HG03045 (cell line): ENCODE measurements at regions not wholly inside any gene's neighbourhood (a gene's known extent, or its start where the extent isn't known, plus 50 kb on each side); places are given as distances from the start of the nearest gene placed in this dataset.
"Not testable (repeated sequence)": the region's sequence is repeated elsewhere in the genome, so short reads cannot be mapped to it uniquely, and the experiment has no call there.

Experiments used
- ATAC-seq: cut with Tn5 transposase; IDR thresholded peaks from one replicate; pipeline ENCODE4 v1.9.1; 2021; ENCODE audit warnings: mild to moderate bottlenecking, moderate library complexity; ENCODE audit not compliant: unreplicated experiment

DNA sequence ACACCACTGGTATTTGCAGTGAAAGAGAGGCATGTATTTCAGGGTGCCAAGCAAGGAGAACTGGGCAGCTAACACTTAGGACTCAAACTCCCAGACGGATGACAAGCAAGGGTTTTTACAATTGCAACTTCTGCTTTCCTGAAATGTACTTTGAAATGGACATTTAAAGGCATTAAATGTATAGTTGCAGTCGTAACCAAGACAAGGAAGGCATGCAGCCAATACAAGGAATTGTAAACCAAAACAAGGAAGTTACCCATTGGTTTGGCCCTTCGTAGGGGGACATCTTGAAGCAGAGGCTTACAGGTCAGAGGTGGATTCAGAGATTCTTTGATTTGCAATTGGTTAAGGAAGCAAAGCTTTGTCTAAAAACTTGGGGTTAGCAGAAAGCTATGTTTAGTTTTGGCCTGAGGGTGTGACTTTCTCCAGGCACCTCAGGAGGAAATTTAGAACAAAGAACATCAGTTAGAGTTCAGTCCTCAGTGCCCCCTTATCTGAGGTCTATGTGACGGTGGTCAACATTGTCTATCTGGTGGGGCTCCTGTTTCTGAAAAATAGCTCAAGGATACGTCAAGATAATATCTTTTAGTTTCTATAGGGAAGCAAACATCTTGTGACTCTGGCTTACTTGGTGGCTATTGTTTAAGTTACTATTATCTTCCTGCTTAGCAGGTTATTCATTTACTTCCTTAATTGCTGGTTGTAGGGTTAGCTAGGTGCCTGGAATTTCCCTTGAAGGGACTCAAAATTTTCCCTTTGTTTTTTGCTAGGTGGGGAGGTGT is 266.0 kb downstream of the CD83 start:
- ATAC-seq, result no peak

- ATAC-seq, result no peak
Measured at GRCh38 chr6:14384175-14384949, 266.8 kb downstream of the CD83 start.

- ATAC-seq, result no peak
Measured at GRCh38 chr6:14386263-14386662, 268.7 kb downstream of the CD83 start.

DNA sequence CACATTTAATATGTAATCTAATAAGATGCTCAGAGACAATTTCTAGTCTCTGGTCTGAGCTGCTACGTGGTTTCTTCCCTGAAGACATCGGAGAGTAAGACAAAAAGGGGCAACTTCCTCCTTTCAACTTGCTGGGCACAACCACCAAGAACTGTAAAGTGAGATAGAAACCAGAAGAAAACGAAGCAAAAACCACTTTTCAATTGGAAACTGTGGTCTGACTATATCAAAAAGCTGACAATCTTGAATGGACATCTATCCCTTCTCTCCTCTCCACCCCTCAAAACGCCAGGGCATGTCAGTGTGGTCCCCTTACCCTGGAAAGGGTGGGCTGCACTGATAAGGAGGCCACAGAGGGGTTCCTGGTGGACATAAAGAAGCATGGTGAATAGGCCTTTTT is 269.1 kb downstream of the CD83 start:
- no peak for ATAC-seq

DNA sequence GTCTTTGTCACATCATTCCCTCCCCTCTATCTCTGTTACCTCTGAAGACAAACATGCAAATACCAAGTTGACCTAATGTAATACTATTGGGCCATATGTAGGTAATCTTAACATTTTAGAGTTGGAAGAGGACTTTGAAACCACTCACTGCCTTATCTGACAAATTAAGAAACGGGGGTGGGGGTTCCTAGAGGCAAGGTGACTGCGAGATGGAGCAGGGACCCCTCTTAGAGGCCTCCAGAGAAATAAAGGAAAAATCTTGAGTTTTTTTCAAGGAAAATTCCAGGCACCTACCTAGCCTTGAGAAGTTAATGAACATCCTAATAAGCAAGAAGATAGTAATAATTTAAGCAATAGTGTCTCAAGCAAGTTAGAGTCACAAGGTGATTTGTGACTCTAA is 270.8 kb downstream of the CD83 start:
- ATAC-seq, result no peak

GRCh38 chr6:14389776-14390175 is 272.2 kb downstream of the CD83 start:
- ATAC-seq, result not testable (repeated sequence)

DNA sequence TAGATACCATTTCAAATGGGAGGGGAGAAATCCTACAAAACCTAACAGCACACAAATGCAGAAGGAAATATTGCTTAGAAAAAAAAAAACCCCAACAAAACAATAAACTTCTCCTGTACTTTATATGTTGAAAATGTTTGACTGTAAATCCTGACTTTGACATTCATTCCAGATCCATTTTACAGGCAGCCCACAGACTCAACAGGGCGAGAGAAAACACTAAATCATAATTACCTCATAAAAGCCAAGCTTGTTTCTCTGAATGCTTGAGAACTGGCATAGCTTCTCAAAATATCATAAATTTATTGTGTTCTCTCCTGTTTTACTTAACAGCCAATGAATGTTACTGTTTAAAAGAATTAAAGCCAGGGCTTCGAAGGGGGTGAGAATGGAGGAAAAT is 273.2 kb downstream of the CD83 start:
- no peak for ATAC-seq

- no peak for ATAC-seq
Measured at GRCh38 chr6:14393910-14394309, 276.3 kb downstream of the CD83 start.

DNA sequence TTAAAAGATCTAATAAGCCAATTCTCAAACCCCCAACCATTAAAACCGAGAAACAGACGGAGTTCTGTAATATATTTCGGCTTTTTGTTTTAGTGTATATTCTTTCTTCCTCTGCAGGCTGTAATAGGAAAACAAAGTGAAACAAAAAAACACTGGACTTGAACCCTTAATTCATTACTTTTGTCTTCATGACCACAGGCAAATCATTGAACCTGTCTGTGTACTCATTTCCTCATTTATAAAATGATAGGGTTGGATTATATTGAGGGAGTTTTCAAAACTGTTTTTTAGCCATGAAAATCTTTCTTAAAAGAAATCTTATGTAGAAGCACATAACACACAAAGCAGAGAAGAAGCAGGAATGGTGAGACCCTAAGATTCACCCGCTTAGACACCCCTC is 278.8 kb downstream of the CD83 start:
- ATAC-seq, result no peak

- no peak for ATAC-seq
Measured at GRCh38 chr6:14396826-14397517, 279.4 kb downstream of the CD83 start.

DNA sequence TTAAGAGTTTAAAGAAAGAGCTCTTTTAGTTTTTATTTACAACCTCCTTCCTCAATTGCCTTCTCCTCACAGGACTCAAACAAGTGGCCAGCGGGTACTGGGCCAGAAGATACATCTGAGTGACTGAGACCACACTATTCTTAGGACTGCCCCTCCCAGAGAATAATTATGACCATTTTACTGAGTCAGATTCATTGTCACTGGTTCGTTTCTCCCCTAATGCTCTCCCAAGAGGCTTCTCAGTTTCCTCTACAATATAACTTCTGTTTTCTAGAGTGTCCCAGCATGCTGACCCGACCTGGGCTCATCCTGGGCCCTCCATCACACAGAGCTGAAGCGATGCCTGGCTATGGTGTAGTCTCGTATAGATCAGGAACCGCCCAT is 279.9 kb downstream of the CD83 start:
- ATAC-seq, result no peak

GRCh38 chr6:14398953-14399352 is 281.4 kb downstream of the CD83 start:
- ATAC-seq, result no peak

GRCh38 chr6:14399635-14400034 is 282.1 kb downstream of the CD83 start:
- no peak for ATAC-seq

DNA sequence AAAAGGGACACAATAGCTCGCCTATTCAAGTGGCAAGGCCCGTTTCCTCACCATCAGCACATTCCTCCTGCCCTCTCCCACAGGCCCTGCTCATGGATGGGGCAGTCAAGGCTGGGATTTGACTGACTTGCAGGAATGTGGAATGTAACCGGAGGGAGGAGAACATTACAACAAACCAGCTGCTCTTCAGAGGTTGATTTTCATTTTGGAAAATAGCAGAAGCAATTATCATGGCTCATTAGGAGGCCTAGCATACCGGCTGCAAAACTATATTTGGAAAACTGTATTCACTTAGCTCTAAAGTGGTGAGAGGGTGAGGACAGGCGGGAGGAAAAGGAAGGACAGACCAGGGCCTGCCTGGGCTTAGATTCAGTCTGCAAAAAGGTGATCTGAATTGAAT is 283.7 kb downstream of the CD83 start:
- ATAC-seq, result no peak

- no peak for ATAC-seq
Measured at GRCh38 chr6:14406614-14407331, 289.2 kb downstream of the CD83 start.

GRCh38 chr6:14408446-14408845 is 290.9 kb downstream of the CD83 start:
- no peak for ATAC-seq

- no peak for ATAC-seq
Measured at GRCh38 chr6:14412026-14412425, 294.5 kb downstream of the CD83 start.

GRCh38 chr6:14415452-14415851 is 297.9 kb downstream of the CD83 start:
- ATAC-seq, result no peak

GRCh38 chr6:14417377-14417776 is 299.8 kb downstream of the CD83 start:
- no peak for ATAC-seq

DNA sequence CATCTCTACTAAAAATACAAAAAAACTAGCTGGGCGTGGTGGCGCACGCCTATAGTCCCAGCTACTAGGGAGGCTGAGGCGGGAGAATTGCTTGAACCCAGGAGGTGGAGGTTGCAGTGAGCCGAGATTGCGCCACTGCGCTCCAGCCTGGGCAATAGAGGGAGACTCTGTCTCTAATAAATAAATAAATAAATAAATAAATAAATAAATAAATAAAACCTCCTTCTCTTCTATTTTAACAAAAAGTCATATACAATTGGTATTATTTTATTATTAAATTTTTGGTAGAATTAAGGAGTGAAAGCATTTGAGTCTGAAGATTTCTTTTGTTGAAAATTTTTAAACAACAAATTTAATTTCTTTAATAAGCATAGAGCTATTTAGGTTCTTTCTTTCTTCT is 301.7 kb downstream of the CD83 start:
- not testable (repeated sequence) for ATAC-seq

DNA sequence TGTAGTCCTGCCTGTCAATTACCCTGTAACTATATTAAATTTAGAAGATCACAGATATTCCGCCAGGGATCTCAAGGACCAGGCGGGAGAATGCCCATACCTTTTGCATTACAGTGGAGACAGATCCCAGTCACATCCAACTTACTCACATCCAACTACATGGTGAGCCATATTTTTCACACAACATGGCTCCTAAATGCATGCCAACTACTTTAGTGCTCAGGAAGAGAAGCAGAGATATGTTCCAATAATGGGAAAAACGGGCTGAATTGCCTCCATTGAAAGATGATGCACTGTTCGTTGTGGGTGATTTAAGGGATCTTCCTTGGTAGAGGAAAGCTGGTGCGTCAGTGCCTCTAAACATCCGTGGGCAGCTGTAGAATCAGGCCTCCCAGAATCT is 304.5 kb downstream of the CD83 start:
- no peak for ATAC-seq
